GM18951 (cell line): ENCODE measurements at regions not wholly inside any gene's neighbourhood (a gene's known extent, or its start where the extent isn't known, plus 50 kb on each side); places are given as distances from the start of the nearest gene placed in this dataset.

Experiments used
- POLR2A ChIP-seq: IDR thresholded peaks from 4 replicates; pipeline ENCODE4 v1.6.1; 2011; ENCODE audit warnings: mild to moderate bottlenecking; ENCODE audit not compliant: insufficient read length, insufficient read depth; ENCODE audit errors: extremely low read depth
- in situ Hi-C: fragments of 300-500 bp; cut with MboI; formaldehyde crosslinking; loops from one replicate; pipeline ENCODE4 v1.12.0; 2022; ENCODE audit warnings: low sequenced_read_pairs, mixed read lengths, inconsistent platforms; ENCODE audit not compliant: unreplicated experiment

DNA sequence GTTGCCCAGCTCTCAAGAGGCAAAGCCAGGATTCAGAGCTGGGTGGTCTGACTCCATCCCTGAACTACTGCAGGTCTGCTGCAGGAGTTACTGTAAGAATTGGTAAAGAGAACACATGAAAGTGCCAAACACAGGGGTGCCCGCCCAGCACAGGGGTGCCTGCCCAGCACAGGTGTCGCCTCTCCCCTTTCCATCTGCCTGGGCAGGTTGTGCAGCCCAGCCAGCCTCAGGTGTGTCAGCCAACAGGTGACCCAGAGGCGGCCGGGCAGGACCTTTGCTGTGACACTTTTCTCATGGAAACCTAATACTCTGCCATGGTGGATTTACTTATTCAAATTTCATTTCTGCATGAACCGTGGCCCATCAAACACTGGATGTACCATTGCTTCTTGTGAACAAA is 289.7 kb upstream of the IRX4 start:
- in situ Hi-C loops, result no loop called here

GRCh38 chr5:2170761-2171160 is 288.0 kb upstream of the IRX4 start:
- no peak for TF ChIP-seq POLR2A
- in situ Hi-C loops, result no loop called here

More for the DNA sequence above, 289.7 kb upstream of the IRX4 start:
- TF ChIP-seq POLR2A, result no peak

DNA sequence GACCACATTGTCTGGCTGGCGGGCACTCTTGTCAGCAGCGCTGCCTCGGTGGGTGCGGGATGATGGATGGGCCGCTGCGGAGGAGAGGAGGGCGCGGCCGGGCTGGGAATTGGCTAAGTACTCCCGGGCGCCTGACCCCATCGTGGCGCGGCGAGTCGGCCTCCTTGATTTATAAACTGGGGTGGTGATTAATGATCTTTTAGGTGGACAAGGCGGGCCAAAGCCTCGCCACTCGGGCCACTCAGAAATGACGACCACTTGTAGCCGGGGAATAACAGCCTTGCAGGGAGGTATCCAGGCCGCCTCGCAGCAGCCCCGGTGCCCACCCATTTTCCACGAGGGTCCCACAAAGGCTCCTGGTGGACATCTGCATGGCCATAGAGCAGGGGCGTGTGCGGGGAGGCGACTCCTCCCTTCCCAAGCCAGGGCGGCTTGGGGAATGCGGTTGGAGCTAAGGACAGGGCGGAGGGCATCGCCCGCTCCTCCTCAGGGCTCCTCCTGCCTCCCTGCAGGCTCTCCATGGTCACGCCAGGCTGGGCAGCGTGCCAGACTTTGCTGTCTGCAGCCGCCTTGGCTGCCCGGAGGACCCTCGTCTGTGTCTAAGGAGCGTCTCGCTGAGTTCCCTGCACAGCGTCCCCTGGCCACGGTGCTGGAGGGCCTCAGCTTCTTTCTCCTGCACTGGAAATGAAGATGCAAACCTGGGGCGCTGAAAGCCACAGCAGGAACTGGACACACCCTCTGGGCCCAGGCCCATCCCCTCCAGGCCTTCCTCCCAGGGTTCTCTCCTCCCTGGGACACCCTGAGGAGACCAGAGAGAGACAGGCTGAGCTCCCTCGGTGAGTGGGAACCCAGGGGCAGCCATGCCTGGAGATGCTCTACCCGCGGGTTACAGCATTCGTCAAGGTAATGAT is 287.4 kb upstream of the IRX4 start:
- TF ChIP-seq POLR2A, result no peak

GRCh38 chr5:2169430-2169808 is 286.7 kb upstream of the IRX4 start:
- no peak for TF ChIP-seq POLR2A
- in situ Hi-C loops, result no loop called here

More for the DNA sequence above, 287.4 kb upstream of the IRX4 start:
- in situ Hi-C loops, result no loop called here

- no peak for TF ChIP-seq POLR2A
Observed at GRCh38 chr5:2168601-2169429, 286.1 kb upstream of the IRX4 start.

GRCh38 chr5:2167671-2168070 is 284.9 kb upstream of the IRX4 start:
- TF ChIP-seq POLR2A, result no peak
- in situ Hi-C loops, result no loop called here

More at GRCh38 chr5:2168601-2169429, 286.1 kb upstream of the IRX4 start:
- in situ Hi-C loops, result no loop called here

- TF ChIP-seq POLR2A, result no peak
- in situ Hi-C loops, result no loop called here
Observed at GRCh38 chr5:2166979-2167377, 284.3 kb upstream of the IRX4 start.

GRCh38 chr5:2166306-2166978 is 283.7 kb upstream of the IRX4 start:
- in situ Hi-C loops, result no loop called here
- no peak for TF ChIP-seq POLR2A

- in situ Hi-C loops, result no loop called here
- no peak for TF ChIP-seq POLR2A
Observed at GRCh38 chr5:2165615-2166305, 283.0 kb upstream of the IRX4 start.

DNA sequence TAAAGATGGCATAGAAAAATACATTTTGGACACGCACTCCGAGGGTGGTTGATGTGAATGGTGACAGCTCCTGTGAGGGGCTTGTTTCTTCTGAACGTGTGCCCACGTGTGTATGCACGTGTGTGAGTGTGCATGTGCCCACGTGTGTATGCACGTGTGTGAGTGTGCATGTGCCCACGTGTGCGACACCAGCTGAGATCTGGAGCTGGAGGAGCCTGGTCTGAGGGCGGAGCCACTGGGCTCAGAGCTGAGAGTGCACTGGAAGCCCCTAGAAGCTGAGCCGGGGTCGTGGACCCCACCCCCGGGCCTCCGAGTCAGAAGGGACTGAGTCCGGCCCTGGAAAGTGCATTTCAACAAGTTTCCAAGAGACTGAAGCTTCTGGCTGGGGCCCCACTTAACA is 282.5 kb upstream of the IRX4 start:
- no peak for TF ChIP-seq POLR2A
- in situ Hi-C loops, result no loop called here

DNA sequence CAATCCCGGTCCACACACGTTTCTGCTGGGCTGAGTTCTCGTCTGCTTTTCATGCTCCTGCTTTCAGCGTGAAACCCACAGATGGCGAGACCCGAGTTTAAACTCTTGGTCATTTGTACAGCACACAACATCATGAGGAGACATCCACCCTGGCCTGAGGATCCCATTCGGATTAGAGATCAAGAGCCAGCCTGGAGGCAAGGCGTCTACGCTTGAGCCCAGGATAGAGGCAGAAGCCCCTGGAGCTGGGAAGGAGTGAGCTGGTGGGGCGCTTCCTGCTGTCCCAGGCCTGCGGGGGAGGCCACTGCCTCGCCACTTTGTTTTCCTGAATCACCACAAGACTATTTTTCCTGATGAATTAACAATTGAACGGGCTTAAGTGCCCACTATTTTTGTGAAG is 281.9 kb upstream of the IRX4 start:
- no peak for TF ChIP-seq POLR2A
- in situ Hi-C loops, result no loop called here

- no peak for TF ChIP-seq POLR2A
- in situ Hi-C loops, result no loop called here
Observed at GRCh38 chr5:2163940-2164490, 281.3 kb upstream of the IRX4 start.
